Keratinocyte (primary cell): ENCODE measurements at regions not wholly inside any gene's neighbourhood (a gene's known extent, or its start where the extent isn't known, plus 50 kb on each side); places are given as distances from the start of the nearest gene placed in this dataset.

Experiments used
- EZH2 ChIP-seq: IDR thresholded peaks from one replicate; pipeline ENCODE4 v1.6.1; 2012; ENCODE audit warnings: inconsistent platforms, mild to moderate bottlenecking, low read length, moderate library complexity
- TF ChIP-seq, protein P1 (sequence below), 3 experiments: IDR thresholded peaks in 1 of 3; conservative IDR thresholded peaks in 1 of 3; optimal IDR thresholded peaks in 1 of 3; 2 replicates in 2 of 3; 3 replicates in 1 of 3; pipeline versions ENCODE3 to v1.5.1; 2011; ENCODE audit warnings: low read length in 3 of 3, mild to moderate bottlenecking in 3 of 3, moderate library complexity in 2 of 3, control low read depth in 1 of 3, inconsistent platforms in 1 of 3; ENCODE audit not compliant: insufficient read depth in 2 of 3; ENCODE audit errors: extremely low read depth in 1 of 3

DNA sequence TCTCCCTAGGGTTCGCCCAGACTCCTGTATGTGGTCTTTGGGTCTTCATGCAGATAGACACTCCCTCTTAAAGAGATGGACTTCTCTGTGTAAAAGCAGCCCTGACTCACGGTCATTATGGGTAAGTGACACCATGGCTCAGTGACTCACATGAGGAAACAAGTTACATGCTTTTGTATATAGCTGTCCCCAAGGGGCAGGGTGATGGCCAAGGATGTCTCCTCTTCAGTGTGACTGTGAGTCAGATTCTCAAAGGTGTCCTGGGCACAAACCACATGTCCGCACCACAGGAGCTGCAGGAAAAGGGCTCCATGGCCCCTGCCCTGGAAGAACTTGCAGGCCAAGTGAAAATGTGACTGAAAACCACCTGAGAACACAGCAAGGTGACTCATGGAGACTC is 380.4 kb downstream of the NPHP4 start:
- TF ChIP-seq, protein P1, sequence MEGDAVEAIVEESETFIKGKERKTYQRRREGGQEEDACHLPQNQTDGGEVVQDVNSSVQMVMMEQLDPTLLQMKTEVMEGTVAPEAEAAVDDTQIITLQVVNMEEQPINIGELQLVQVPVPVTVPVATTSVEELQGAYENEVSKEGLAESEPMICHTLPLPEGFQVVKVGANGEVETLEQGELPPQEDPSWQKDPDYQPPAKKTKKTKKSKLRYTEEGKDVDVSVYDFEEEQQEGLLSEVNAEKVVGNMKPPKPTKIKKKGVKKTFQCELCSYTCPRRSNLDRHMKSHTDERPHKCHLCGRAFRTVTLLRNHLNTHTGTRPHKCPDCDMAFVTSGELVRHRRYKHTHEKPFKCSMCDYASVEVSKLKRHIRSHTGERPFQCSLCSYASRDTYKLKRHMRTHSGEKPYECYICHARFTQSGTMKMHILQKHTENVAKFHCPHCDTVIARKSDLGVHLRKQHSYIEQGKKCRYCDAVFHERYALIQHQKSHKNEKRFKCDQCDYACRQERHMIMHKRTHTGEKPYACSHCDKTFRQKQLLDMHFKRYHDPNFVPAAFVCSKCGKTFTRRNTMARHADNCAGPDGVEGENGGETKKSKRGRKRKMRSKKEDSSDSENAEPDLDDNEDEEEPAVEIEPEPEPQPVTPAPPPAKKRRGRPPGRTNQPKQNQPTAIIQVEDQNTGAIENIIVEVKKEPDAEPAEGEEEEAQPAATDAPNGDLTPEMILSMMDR (optimal IDR thresholded peaks at IDR 0.05 in 1 of 3, IDR thresholded peaks at IDR 0.05 in 1 of 3, conservative IDR thresholded peaks at IDR 0.05 in 1 of 3; ENCODE audit: extremely low read depth in 1 of 3, insufficient read depth in 2 of 3, low read length in 3 of 3): no peak
- TF ChIP-seq EZH2: no peak
